NCI-H1105 (cell line): ENCODE measurements at regions not wholly inside any gene's neighbourhood (a gene's known extent, or its start where the extent isn't known, plus 50 kb on each side); places are given as distances from the start of the nearest gene placed in this dataset.
A peak's percentile ranks its signal among the peaks of the same experiment; 100 is the strongest.

Experiments used
- DNase-seq: peaks from one replicate; lab custom pipeline; 2025; lab: John Stamatoyannopoulos, UW

DNA sequence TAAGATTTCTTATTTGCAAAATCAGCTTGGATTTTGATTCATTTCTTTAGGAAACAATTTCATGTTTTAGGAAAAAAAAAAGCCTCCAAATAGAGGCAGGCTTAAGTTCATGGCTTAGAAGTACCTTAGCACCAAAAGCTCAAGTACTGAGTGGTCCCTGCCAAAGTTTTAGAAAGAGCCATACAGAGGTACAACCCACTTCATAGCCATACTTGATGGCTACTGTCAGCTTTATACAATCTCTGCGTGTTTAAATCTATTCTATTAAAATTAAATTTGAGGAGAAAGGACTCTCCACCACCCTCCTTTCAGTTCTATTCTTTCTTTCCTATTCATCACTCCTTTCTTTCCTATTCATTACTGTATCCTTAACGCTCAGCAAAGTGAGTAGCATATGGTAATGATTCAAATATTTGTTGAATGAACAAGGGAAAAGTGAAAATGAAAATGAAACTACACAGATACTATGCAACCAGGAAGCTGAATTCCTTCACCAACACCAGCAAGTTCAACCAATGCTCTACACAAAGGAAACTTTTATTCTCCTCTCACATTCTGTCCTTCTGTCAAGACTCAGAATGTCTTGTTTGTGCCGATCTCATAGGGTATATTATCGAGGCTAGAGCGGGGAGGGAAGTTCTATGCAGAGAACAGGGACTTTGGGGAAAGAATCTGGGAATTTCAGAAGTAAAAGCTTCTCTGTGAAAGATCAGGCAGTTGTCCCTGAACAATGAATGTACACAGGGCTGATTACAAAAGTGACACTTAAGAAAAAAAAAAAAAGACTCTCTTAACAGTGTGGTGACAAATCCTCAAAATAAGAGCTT lies 138.6 kb upstream of the SPEF2 start:
- no peak for DNase-seq

DNA sequence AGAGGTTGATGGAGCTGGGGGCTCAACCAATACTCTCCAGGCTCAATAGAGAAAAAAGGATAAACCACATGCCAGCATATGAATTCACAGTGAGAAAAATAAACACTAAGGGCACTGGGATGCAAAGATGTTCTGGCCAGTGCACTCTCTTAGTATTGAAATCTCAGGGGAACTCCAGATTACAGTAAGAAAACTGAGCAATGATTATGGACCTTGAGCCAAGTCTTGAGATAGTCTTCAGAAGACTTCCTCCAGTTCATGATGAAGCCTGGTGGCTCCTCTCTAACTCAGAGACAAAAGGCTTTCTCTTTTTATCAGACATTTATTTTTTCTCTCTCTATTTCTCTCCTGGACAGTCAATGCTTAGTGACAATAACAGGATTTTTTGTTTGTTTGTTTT lies 139.8 kb upstream of the SPEF2 start:
- DNase-seq, result no peak

DNA sequence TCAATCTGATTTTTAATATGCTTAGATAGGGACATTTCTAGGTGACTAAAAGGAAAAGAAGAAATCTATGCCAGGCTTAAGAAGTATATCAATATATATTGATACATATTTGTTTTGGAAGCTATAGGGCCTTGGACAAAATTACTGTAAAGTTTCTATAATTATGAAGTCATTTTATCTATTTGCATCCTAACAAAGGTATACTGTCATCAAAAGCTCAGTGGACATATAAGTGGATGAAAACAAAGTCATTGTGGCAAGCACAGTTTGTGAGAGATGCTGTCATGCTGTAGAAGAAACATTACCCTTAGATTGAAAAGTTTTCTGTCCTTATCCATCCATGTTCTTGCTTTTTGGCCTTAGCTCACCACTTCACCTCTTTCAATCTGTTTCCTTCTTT lies 140.3 kb upstream of the SPEF2 start:
- DNase-seq, result no peak

DNA sequence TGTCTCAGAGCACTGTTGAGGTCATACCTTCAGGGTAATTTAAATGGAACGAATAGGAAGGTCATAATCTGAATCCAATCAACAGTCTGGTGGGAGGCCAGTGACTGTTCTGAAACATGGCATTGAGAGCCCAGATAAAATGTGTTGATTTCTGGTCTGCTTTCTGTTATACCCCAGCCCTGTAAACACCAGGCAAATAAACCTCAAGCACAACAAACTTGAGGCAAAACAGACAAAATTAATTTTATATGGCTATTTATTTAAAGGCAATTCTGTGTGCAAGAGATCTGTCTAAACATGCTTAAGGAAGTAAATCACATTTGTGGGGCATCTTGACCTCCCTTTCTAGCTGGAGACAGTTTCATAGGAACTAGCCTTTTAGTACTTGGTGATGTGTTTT lies 140.9 kb upstream of the SPEF2 start:
- no peak for DNase-seq

DNA sequence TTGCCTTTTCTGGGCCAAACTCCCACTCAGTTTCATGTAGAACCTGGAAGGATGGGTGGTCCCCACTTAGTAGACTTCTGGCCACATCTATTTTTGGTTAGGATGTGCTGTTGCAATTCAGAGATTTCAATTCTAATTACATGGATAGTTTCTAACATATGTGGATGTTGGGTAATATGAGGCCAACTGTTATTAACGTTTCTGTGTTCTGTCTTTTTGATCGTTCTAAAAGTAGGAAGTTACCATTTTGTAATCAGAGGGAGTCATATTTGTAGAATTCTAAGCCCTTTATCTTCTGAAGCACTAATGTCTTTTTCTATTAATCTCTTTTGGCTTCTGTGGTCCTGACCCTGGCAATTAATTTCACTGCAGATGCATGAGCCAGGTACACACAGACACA lies 141.6 kb upstream of the SPEF2 start:
- no peak for DNase-seq

DNA sequence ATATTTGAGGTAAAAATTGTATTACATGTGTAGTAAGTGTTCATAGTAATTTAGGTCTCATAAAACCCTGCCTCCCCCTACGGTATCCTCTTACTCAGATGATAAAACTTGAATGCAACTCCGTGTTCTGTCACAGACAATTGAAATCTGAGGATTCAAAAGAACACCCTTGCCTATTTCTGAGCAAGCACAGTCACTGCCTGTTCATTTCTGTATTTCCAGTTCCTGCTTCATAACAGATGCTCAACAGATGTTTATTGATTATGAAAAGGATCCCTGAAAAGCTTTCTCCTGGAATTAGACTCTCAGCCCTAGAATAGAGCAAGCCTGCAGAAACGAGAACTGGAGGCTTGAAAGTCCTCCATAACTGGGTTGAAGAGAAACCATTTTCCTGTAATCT lies 144.1 kb upstream of the SPEF2 start:
- DNase-seq, result no peak

DNA sequence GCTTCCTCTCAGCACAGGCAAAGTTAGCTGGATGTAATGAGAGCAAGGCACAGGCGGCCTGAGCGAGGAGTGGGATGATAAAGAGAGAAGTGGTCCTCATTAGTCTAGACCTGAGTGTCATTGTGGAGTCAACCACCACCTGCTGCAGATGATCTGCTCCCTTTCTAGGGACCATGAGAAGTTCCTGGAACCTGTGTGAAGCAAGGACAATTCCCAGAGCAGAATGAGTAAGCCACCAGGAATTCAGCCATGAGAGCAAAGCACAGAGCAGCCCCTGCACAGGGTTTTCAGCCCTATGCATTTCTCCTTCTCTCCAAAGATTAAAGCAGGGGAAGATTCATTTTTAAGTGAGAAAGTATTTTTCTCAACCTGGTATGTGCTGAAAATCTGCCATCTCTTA lies 146.8 kb upstream of the SPEF2 start:
- DNase-seq, result no peak

DNA sequence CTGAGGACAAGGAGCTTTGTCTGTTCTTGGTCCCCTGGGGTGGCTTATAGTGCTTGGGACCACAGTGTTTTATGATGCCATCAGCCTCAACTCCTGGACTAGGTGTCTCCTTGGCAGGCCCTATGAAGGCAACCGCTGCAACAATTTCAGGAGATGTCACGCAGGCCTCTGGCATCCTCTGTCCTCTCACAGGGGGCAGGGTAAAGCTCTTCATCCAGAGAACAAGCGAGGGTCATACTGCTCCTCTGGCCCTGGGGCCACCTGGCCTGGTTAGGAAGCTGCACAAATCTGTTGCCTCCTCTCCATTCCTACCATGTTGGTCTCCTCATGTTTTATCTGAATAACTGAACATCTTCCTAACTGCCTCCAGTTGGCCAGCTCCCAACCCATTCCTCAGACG lies 148.9 kb upstream of the SPEF2 start:
- DNase-seq, result no peak

DNA sequence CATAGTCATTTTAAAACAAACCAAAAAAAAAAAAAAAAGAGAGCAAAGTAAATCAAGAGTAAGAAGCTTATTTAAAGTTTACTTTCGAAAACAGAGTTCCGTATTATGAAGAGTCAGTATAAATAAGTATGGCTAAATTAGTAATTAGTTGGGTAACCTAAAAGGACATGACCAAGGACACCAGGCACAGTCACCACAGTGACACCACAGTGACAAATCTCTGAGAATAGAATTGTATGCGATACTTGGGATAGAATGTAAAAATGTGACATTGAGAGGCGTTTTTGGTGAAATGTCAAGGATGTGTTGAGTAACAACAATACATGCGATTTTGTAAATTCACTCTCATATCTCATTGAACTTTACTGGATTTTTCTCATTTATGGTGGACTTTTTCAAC lies 150.9 kb upstream of the SPEF2 start:
- DNase-seq, result no peak

DNA sequence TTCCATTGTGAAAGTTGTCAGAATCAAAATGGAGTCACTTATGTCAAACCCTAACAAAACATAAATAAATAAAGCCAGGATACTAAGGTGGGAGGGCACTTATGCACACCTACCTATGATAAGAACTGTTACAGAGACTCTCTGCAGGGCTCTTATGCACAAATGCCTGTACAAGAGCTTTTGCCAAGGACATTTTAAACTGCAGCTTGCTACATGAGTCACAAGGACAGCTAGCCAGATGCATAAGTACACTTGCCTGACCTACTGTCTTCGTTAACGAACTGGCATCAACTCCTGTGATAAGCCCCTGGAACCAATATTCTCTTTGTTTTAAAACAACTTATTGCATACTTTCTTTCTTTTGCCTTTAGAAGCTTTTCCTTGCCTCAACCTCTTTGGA lies 152.9 kb upstream of the SPEF2 start:
- DNase-seq, result no peak

DNA sequence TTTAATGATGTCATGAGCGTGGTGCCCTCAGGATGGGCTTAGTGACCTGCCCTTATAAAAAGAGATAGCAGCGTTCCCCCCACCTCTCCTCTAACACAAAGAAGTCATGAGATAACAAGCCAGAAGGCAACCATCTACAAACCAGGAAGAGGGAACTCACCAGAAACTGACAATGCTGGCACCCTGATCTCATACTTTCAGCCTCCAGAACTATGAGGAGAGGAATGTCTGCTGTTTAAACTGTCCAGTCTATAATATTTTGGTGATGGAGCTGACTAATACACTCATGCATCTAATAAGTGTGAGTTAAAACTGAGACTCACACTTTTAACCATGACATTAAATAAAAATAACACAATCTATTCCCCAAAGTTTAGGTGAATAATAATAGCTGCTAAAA lies 156.1 kb upstream of the SPEF2 start:
- DNase-seq, result no peak

DNA sequence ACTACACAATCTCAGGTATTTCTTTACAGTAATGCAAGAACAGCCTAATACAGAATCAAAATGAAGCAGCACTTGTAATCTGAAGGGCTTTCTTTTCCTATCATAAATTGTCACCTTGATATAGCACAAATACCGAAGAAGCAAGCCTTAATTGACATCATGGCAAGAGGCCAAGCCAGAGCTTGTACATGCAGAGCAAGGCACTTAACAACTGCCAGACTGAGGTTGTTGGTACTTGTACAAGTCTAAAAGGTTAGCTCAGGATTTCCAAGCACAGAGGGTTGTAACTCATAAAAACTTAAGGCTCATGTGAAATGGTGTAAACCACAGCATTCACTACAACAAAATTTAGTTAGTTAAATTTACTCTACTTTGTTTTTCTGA lies 158.8 kb upstream of the SPEF2 start:
- DNase-seq, result peak; percentile 67

DNA sequence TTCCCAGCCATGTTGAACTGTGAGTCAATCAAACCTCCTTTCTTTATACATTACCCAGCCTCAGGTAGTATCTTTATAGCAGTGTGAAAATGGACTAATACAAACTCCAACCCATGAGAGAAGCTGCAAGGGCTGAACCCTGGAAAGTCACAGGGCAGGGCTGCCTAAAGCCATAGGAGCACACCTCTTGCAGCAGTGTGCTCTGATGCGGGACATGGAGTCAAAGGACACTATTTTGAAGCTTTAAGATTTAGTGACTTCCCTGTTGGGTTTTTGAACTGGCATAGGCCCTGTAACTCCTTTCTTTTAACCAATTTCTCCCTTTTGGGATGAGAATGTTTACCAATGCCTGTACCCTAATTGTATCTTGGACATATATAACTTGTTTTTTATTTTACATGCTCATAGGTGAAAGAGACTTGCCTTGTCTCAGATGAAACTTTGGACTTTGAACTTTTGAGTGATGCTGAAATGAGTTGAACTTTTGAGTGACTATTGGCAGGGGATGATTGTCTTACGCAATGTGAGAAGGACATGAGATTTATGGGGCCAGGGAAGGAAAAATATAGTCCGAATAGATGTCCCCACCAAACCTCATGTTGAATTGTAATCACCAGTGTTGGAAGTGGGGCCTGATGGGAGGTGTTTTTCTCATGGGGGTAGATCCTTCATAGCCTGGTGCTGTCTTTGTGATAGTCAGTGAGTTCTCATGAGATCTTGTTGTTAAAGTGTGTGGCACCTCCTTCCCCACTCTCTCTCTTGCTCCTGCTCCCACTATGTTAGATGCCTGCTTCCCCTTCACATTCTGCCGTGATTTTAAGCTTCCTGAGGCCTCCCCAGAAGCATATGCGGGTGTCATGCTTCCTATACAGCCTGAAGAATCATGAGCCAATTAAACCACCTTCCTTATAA lies 159.5 kb upstream of the SPEF2 start:
- no peak for DNase-seq

DNA sequence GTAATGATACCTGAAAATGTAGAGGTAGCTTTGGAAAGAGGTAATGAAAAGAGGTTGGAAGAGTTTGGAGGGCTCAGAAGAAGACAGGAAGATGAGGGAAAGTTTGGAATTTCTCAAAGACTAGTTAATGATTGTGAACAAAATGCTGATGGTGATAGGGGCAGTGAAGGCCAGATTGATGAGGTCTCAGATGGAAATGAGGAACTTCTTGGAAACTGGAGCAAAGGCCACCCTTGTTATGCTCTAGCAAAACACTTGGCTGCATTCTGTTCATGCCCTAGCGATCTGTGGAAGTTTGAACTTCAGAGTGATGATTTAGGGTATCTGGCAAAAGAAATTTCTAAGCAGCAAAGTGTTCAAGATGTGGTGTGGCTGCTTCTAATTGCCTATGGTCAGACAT lies 161.2 kb upstream of the SPEF2 start:
- DNase-seq, result no peak

DNA sequence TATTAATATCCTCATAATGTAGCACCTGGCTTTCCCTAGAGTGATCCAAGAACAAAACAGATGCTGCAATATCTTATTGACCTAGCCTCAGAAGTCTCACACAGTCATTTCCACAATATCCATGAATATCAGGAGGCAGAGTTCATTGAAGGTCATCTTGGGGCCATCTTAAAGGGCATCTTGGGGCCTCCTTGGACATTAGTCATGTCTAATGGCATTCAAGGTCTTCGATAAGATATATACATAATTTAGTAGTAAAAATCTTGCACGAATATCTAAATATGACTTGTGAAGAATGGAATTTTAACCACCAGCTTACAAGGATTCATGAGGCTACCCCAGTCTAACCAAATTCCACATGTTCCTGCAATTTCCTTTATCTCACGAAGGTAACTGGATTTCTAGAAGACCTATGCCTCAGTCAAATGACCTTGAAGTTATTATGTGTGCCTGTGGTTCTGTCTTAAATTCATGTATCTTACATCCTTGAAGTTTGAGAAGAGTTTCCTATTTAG lies 163.6 kb upstream of the SPEF2 start:
- no peak for DNase-seq

DNA sequence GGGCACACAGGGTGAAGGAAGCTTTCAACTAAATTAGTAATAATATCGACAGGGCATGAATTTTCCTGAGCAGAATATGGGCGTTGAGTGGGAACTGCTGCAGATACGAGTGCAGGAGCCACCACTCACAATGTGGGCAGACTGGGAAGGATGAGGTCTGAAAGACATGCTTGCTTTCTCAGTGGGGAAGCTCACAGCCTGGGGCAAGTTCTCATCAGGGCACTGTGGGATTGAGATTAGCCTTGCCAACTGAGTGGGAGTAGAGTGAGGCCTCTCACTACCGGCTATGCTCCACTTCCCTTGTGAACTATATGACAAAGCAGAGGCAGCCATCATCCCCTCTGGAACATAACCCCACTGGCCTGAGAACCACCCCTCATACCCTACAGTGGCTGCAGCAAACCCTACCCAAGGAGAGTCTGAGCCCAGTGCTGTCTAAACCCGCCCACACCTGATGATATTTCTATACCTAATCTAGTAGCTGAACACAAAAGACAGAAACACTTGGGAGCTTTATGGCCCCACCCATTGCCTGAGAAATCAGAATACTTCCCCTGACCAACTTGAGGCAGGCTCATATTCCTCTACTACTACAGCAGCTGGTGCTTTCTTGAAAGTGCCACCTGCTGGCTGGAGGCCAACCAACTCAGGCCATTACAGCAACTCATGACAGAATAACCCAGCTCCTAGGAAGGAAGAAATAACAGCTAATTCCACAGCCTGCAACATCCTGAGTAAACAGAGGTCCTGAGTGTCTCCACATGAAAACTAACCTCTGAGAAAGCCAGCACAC lies 173.7 kb upstream of the SPEF2 start:
- no peak for DNase-seq

DNA sequence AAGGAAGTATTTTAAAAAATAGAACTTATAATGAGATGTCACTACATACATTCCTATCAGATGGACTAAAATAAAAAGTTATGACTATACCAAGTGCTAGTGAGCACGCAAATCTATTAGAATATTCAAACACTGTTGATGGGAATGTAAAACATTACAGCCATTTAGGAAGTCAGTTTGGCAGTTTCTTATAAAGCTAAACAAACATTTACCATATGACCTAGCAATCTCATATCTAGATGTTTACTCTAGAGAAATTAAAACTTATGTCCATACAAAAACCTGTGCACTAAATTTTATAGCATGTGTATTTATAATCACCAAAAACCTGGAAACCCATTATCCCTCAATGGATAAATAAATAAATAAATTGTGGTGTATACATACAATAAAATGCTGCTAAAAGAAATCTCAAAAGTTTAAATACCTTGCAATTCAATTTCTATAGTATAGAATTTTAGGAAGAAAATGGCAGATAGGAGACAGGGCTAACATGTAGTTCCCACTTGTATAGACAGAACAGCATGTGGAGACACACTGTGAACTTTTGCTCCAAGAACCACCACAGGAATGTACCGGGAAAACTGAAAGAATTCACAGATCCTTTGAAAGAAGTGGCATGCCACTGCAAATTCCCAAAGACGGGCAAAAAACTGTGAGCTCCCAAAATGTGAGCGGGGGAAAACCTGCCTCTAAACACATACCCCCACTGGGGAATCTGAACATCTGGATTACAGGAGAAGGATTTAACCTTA lies 174.6 kb upstream of the SPEF2 start:
- no peak for DNase-seq

DNA sequence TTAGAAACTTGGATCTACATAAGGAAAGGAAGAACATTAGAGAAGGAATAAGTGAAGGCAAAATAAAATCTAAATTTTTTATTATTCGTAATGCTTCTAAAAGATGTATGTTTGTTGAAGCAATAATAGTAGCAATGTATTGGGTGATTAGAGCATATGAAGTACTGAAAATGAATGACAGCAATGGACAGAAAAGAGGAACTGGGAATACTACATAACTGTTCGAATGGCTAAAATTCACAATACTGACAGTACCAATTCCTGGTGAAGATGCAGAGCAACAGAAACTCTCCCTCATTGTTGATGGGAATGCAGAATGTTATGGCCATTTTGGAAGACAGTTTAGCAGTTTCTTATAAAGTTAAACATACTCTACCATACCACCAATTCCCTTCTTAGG lies 177.3 kb upstream of the SPEF2 start:
- no peak for DNase-seq

DNA sequence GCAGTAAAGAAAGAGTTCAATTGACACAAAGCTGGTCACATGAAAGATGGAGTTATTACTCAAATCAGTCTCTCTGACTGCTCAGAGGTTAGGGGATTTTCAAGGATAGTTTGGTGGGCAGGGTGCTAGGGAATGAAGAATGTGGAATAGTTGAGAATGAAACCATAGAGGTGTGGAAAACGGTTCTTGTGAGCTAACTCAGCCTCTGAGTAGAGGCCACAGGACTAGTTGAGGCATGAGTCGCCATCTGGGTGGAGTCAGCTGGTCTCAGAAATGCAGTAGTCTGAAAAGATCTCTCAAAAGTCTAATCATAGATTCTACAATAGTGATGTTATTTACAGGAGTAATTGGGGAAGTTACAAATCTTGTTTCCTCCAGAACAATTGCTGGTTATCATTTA lies 178.9 kb upstream of the SPEF2 start:
- DNase-seq, result no peak

DNA sequence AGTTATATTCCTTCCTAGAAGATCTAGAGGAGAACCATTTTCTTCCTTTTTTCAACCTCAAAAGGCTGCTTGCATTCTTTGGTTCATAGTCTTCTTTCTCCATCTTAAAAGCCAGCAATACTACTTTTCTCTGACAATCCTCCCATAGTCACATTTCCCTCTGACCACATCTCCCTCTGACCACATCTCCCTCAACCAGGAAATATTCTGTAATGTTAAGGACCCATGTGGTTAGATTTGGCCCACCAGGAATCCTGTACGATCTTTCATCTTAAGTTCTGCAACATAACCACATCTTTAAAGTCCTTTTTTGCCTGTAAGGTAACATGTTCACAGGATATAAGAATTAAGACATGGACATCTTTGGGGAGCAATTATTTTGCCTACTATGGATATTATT lies 179.4 kb upstream of the SPEF2 start:
- DNase-seq, result no peak

DNA sequence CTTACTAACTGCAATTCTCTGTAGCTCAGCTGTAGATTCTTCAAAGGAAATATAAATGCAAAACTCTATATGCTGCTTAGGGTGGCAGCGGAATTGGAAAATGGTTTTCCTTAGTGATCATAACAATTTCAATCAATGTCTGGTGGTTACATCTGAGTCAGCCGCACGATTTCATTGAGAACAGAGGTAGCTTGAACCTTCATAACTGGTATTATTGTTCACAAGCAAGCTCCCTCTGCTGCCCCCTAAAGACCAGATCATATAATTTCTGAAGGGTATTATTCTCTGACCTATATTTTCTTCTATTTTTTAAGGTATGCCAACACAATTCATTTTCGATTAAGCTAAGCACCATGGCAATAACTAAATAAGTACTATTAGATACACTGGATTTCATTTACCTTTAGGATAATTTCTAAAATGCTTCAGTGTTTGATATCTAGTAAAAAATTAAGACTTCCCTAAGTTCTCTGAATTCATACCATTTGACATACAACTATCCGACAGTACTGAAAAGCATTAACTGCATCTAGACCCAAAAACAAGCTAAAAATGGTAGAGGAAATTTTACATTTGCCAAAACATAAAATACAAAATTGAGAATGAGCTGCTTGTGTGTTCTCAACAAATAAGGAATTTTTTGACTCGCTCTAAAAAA lies 181.1 kb upstream of the SPEF2 start:
- DNase-seq, result peak; percentile 7
